ENCODE measurements at regions not wholly inside any gene's neighbourhood (a gene's known extent, or its start where the extent isn't known, plus 50 kb on each side); places are given as distances from the start of the nearest gene placed in this dataset.

GRCh38 chr2:217193431-217194340 lies 333.8 kb upstream of the TNP1 start:
- no peak for TF ChIP-seq CTCF (IDR thresholded peaks at IDR 0.05; ENCODE audit: low read depth, low read length)
- Histone ChIP-seq H3K9me3 (ENCODE audit: severe bottlenecking) (peaks cover 10% of the 10 kb centered on the region), H3K27ac (no peak overlapping the region; the same call in 1 of the 2 replicates), H3K36me3 (no peaks in the 10 kb centered on the region), H3K27me3 (ENCODE audit: insufficient read depth, low read depth, severe bottlenecking) (no peaks in the 10 kb centered on the region), H3K4me3 (ENCODE audit: low read depth, low read length) (no peak overlapping the region)
- DNase-seq = no peak

- Histone ChIP-seq H3K9me3 (ENCODE audit: severe bottlenecking) (peaks cover 8% of the 10 kb centered on the region), H3K27me3 (ENCODE audit: insufficient read depth, low read depth, severe bottlenecking) (no peaks in the 10 kb centered on the region), H3K36me3 (no peaks in the 10 kb centered on the region), H3K27ac (no peak overlapping the region), H3K4me3 (ENCODE audit: low read depth, low read length) (no peak overlapping the region)
- no peak for DNase-seq
- no peak for TF ChIP-seq CTCF (IDR thresholded peaks at IDR 0.05; ENCODE audit: low read depth, low read length)
These were observed 332.5 kb upstream of the TNP1 start for GRCh38 chr2:217192366-217192765.

GRCh38 chr2:217189747-217190146 lies 329.9 kb upstream of the TNP1 start:
- Histone ChIP-seq H3K27ac (no peak overlapping the region), H3K27me3 (ENCODE audit: insufficient read depth, low read depth, severe bottlenecking) (no peaks in the 10 kb centered on the region), H3K36me3 (no peaks in the 10 kb centered on the region), H3K4me3 (ENCODE audit: low read depth, low read length) (no peak overlapping the region), H3K9me3 (ENCODE audit: severe bottlenecking) (no peaks in the 10 kb centered on the region)
- no peak for DNase-seq
- TF ChIP-seq CTCF (IDR thresholded peaks at IDR 0.05; ENCODE audit: low read depth, low read length) = no peak

GRCh38 chr2:217189131-217189530 lies 329.3 kb upstream of the TNP1 start:
- Histone ChIP-seq H3K36me3 (no peaks in the 10 kb centered on the region), H3K4me3 (ENCODE audit: low read depth, low read length) (no peak overlapping the region), H3K9me3 (ENCODE audit: severe bottlenecking) (no peaks in the 10 kb centered on the region), H3K27ac (no peak overlapping the region), H3K27me3 (ENCODE audit: insufficient read depth, low read depth, severe bottlenecking) (no peaks in the 10 kb centered on the region)
- no peak for DNase-seq
- TF ChIP-seq CTCF (IDR thresholded peaks at IDR 0.05; ENCODE audit: low read depth, low read length) = no peak

- Histone ChIP-seq H3K4me3 (ENCODE audit: low read depth, low read length) (no peak overlapping the region), H3K9me3 (ENCODE audit: severe bottlenecking) (no peaks in the 10 kb centered on the region), H3K36me3 (no peaks in the 10 kb centered on the region), H3K27me3 (ENCODE audit: insufficient read depth, low read depth, severe bottlenecking) (no peaks in the 10 kb centered on the region), H3K27ac (no peak overlapping the region)
- no peak for DNase-seq
- no peak for TF ChIP-seq CTCF (IDR thresholded peaks at IDR 0.05; ENCODE audit: low read depth, low read length)
These were observed 326.9 kb upstream of the TNP1 start for GRCh38 chr2:217186668-217187159.

Data from WERI-Rb-1 (cell line).